ENCODE measurements at regions not wholly inside any gene's neighbourhood (a gene's known extent, or its start where the extent isn't known, plus 50 kb on each side); places are given as distances from the start of the nearest gene placed in this dataset.
A peak's percentile ranks its signal among the peaks of the same experiment; 100 is the strongest.
"Not testable (repeated sequence)": the region's sequence is repeated elsewhere in the genome, so short reads cannot be mapped to it uniquely, and the experiment has no call there.

- no peak for DNase-seq
Measured at GRCh38 chr10:42883993-42884983, 101.7 kb downstream of the BMS1 start.

GRCh38 chr10:42885491-42886270, 103.1 kb downstream of the BMS1 start:
- DNase-seq = no peak

GRCh38 chr10:42887734-42888503, 105.3 kb downstream of the BMS1 start:
- no peak for DNase-seq

- DNase-seq = no peak
Measured at GRCh38 chr10:42888504-42889095, 106.0 kb downstream of the BMS1 start.

GRCh38 chr10:42896735-42897134, 114.1 kb downstream of the BMS1 start:
- DNase-seq = no peak

GRCh38 chr10:42898037-42898960, 115.7 kb downstream of the BMS1 start:
- DNase-seq = no peak

GRCh38 chr10:42899036-42899435, 116.4 kb downstream of the BMS1 start:
- DNase-seq = no peak

GRCh38 chr10:42900346-42900745, 117.8 kb downstream of the BMS1 start:
- not testable (repeated sequence) for DNase-seq

GRCh38 chr10:42911359-42911758, 128.8 kb downstream of the BMS1 start:
- DNase-seq = no peak

- DNase-seq = no peak
Measured at GRCh38 chr10:42916974-42917373, 134.4 kb downstream of the BMS1 start.

GRCh38 chr10:42917821-42918220, 135.2 kb downstream of the BMS1 start:
- no peak for DNase-seq

GRCh38 chr10:42921951-42922350, 139.4 kb downstream of the BMS1 start:
- no peak for DNase-seq

GRCh38 chr10:42924484-42924883, 141.9 kb downstream of the BMS1 start:
- no peak for DNase-seq

GRCh38 chr10:42926843-42927242, 144.2 kb downstream of the BMS1 start:
- DNase-seq = no peak

- no peak for DNase-seq
Measured at GRCh38 chr10:42928064-42928463, 145.5 kb downstream of the BMS1 start.

GRCh38 chr10:42929236-42929635, 146.6 kb downstream of the BMS1 start:
- no peak for DNase-seq

- no peak for DNase-seq
Measured at GRCh38 chr10:42929993-42930392, 146.9 kb upstream of the RET start.

GRCh38 chr10:42930516-42931192, 146.2 kb upstream of the RET start:
- no peak for DNase-seq

- DNase-seq = no peak
Measured at GRCh38 chr10:42932116-42932515, 144.8 kb upstream of the RET start.

- DNase-seq = peak; percentile 70 to 72
Measured at GRCh38 chr10:42932735-42933447, 144.0 kb upstream of the RET start.

Data from stimulated activated CD4-positive, alpha-beta T cell treated with anti-CD3 and anti-CD28 coated beads, Interleukin-4, amount 100 ng/mL, for 4 hours (primary cell).